GM12874 (cell line): ENCODE measurements at regions not wholly inside any gene's neighbourhood (a gene's known extent, or its start where the extent isn't known, plus 50 kb on each side); places are given as distances from the start of the nearest gene placed in this dataset.

Source experiments
- TF ChIP-seq, protein P1 (sequence below): IDR thresholded peaks from 2 replicates; pipeline ENCODE4 v1.5.1; 2011; ENCODE audit warnings: low read depth, mild to moderate bottlenecking, control low read depth, low read length, moderate library complexity; ENCODE audit not compliant: insufficient read depth

GRCh38 chr6:16849280-16849987 is 88.2 kb upstream of the ATXN1 start:
- TF ChIP-seq, protein P1, sequence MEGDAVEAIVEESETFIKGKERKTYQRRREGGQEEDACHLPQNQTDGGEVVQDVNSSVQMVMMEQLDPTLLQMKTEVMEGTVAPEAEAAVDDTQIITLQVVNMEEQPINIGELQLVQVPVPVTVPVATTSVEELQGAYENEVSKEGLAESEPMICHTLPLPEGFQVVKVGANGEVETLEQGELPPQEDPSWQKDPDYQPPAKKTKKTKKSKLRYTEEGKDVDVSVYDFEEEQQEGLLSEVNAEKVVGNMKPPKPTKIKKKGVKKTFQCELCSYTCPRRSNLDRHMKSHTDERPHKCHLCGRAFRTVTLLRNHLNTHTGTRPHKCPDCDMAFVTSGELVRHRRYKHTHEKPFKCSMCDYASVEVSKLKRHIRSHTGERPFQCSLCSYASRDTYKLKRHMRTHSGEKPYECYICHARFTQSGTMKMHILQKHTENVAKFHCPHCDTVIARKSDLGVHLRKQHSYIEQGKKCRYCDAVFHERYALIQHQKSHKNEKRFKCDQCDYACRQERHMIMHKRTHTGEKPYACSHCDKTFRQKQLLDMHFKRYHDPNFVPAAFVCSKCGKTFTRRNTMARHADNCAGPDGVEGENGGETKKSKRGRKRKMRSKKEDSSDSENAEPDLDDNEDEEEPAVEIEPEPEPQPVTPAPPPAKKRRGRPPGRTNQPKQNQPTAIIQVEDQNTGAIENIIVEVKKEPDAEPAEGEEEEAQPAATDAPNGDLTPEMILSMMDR = no peak

GRCh38 chr6:16846399-16846778 is 85.1 kb upstream of the ATXN1 start:
- TF ChIP-seq, protein P1 = no peak

- TF ChIP-seq, protein P1 = no peak
These were observed 82.9 kb upstream of the ATXN1 start for GRCh38 chr6:16844183-16844582.

DNA sequence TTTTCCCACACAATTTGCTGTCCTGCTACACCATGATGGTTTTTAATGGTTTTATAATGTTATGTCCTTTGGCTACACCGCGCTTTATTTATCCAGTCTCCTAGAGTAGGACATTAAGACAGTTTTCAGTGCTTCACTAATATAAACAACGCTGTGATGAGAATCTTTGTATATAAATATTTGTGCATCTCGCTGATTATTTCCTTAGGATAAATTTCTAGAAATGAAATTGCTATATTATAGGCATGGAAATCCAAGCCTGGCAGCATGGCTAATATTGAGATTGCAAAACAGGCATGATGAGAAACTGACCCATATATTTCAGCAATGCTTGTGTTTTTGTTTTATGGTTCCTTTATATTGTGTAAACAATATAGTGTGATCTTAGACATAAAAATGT is 81.4 kb upstream of the ATXN1 start:
- TF ChIP-seq, protein P1 = no peak

GRCh38 chr6:16841241-16841640 is 80.0 kb upstream of the ATXN1 start:
- TF ChIP-seq, protein P1 = no peak

DNA sequence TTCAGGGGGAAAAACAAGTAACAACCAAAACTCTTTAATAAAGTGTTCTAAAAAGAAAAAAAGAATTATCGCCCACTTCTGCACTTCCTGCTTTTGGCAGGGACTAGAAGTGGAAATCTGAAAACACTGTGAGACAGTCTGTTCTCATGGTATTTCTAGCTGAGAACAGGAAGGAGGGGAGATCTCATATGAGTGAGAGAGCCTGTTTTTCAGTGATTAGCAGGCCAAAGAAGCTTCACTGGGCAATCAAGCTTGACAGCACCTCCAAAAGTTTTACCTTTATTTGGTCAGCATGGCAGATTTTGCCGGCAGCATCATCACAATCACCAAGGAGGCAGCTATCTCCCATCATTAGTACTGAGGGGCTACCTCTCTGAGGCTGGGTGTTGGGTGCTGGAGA is 79.5 kb upstream of the ATXN1 start:
- TF ChIP-seq, protein P1 = no peak

- TF ChIP-seq, protein P1 = no peak
These were observed 79.0 kb upstream of the ATXN1 start for GRCh38 chr6:16840291-16840690.
